GM23338 (cell line): ENCODE measurements at regions not wholly inside any gene's neighbourhood (a gene's known extent, or its start where the extent isn't known, plus 50 kb on each side); places are given as distances from the start of the nearest gene placed in this dataset.
"Not testable (repeated sequence)": the region's sequence is repeated elsewhere in the genome, so short reads cannot be mapped to it uniquely, and the experiment has no call there.

Experiments used
- CREB1 ChIP-seq: fragments of 250-450 bp; sonication (Bioruptor Pico); IDR thresholded peaks from 2 replicates; pipeline ENCODE4 v1.5.0; 2020; ENCODE audit warnings: low read depth, mild to moderate bottlenecking, moderate library complexity
- EZH2 ChIP-seq: fragments of 200-600 bp; sonication (generic); IDR thresholded peaks from one replicate; pipeline ENCODE4 v1.8.0; 2017; ENCODE audit warnings: antibody characterized with exemption, mild to moderate bottlenecking, low read depth; ENCODE audit not compliant: unreplicated experiment
- EZH2phosphoT487 ChIP-seq: fragments of 200-600 bp; sonication (generic); IDR thresholded peaks from one replicate; pipeline ENCODE4 v1.8.1; 2018; ENCODE audit warnings: antibody characterized with exemption; ENCODE audit not compliant: unreplicated experiment
- JUNB ChIP-seq: IDR thresholded peaks from one replicate; pipeline ENCODE4 v1.6.1; 2016; ENCODE audit warnings: antibody characterized with exemption; ENCODE audit not compliant: unreplicated experiment
- POLR2AphosphoS5 ChIP-seq: IDR thresholded peaks from 2 replicates; pipeline ENCODE4 v1.6.1; 2016; ENCODE audit warnings: antibody characterized with exemption, low read depth
- STAT1 ChIP-seq: IDR thresholded peaks from one replicate; pipeline ENCODE4 v1.6.1; 2016; ENCODE audit warnings: antibody characterized with exemption; ENCODE audit not compliant: unreplicated experiment
- TF ChIP-seq, protein P1 (sequence below), 2 experiments: fragments of 200-600 bp in 1 of 2; sonication (generic) in 1 of 2; conservative IDR thresholded peaks; 2 replicates each; pipeline versions ENCODE4 v1.5.1 to v1.6.1; 2016 to 2017; ENCODE audit warnings: antibody characterized with exemption in 2 of 2, low read depth in 2 of 2, mild to moderate bottlenecking in 2 of 2, moderate library complexity in 1 of 2
- TF ChIP-seq, protein P2 (sequence below): IDR thresholded peaks from one replicate; pipeline ENCODE4 v1.6.1; 2018; ENCODE audit warnings: antibody characterized with exemption; ENCODE audit not compliant: unreplicated experiment

- not testable (repeated sequence) for TF ChIP-seq EZH2; STAT1; EZH2phosphoT487; CREB1 (CRISPR knock-in tag); JUNB; POLR2AphosphoS5
- TF ChIP-seq, protein P1, sequence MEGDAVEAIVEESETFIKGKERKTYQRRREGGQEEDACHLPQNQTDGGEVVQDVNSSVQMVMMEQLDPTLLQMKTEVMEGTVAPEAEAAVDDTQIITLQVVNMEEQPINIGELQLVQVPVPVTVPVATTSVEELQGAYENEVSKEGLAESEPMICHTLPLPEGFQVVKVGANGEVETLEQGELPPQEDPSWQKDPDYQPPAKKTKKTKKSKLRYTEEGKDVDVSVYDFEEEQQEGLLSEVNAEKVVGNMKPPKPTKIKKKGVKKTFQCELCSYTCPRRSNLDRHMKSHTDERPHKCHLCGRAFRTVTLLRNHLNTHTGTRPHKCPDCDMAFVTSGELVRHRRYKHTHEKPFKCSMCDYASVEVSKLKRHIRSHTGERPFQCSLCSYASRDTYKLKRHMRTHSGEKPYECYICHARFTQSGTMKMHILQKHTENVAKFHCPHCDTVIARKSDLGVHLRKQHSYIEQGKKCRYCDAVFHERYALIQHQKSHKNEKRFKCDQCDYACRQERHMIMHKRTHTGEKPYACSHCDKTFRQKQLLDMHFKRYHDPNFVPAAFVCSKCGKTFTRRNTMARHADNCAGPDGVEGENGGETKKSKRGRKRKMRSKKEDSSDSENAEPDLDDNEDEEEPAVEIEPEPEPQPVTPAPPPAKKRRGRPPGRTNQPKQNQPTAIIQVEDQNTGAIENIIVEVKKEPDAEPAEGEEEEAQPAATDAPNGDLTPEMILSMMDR (conservative IDR thresholded peaks at IDR 0.05; ENCODE audit: low read depth in 2 of 2) = not testable (repeated sequence)
- TF ChIP-seq, protein P2, sequence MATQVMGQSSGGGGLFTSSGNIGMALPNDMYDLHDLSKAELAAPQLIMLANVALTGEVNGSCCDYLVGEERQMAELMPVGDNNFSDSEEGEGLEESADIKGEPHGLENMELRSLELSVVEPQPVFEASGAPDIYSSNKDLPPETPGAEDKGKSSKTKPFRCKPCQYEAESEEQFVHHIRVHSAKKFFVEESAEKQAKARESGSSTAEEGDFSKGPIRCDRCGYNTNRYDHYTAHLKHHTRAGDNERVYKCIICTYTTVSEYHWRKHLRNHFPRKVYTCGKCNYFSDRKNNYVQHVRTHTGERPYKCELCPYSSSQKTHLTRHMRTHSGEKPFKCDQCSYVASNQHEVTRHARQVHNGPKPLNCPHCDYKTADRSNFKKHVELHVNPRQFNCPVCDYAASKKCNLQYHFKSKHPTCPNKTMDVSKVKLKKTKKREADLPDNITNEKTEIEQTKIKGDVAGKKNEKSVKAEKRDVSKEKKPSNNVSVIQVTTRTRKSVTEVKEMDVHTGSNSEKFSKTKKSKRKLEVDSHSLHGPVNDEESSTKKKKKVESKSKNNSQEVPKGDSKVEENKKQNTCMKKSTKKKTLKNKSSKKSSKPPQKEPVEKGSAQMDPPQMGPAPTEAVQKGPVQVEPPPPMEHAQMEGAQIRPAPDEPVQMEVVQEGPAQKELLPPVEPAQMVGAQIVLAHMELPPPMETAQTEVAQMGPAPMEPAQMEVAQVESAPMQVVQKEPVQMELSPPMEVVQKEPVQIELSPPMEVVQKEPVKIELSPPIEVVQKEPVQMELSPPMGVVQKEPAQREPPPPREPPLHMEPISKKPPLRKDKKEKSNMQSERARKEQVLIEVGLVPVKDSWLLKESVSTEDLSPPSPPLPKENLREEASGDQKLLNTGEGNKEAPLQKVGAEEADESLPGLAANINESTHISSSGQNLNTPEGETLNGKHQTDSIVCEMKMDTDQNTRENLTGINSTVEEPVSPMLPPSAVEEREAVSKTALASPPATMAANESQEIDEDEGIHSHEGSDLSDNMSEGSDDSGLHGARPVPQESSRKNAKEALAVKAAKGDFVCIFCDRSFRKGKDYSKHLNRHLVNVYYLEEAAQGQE = not testable (repeated sequence)
These were observed 170.9 kb downstream of the BCL2L11 start for GRCh38 chr2:111291566-111291965.
